ENCODE measurements at regions not wholly inside any gene's neighbourhood (a gene's known extent, or its start where the extent isn't known, plus 50 kb on each side); places are given as distances from the start of the nearest gene placed in this dataset.
A peak's percentile ranks its signal among the peaks of the same experiment; 100 is the strongest.

- ChIA-PET CTCF (interaction anchor here (0.5 to 0.6 kb wide), 3 partner anchors 16 to 436 kb away, joined by 3 to 4 read pairs (median 4); no protein-coding TSS in a partner anchor), POLR2A (interaction anchor here (0.6 kb wide), 1 partner anchor 36 kb away, joined by 3 read pairs; no protein-coding TSS in a partner anchor)
- DNase-seq (ENCODE audit: unreplicated experiment), result no peak
- H3K9me3 Mint-ChIP-seq (ENCODE audit: unreplicated experiment), result no peaks in the 10 kb centered on the region
- H3K27ac Mint-ChIP-seq (ENCODE audit: low read depth, unreplicated experiment), result no peak overlapping the region
- BruUV-seq (replicated peaks), result no TSS peak
- H3K36me3 Mint-ChIP-seq (ENCODE audit: insufficient read depth, unreplicated experiment), result peaks cover 6% of the 10 kb centered on the region
- no peak for TF ChIP-seq CTCF (IDR thresholded peaks at IDR 0.05; ENCODE audit: unreplicated experiment)
- H3K4me3 Mint-ChIP-seq (ENCODE audit: unreplicated experiment), result no peak overlapping the region
- intact Hi-C loops (cut with micrococcal nuclease), result no loop called here
- no peaks in the 10 kb centered on the region for H3K27me3 Mint-ChIP-seq (ENCODE audit: insufficient read depth, unreplicated experiment)
- no peaks in the 10 kb centered on the region for H3K4me1 Mint-ChIP-seq (ENCODE audit: insufficient read depth, unreplicated experiment)
Measured at GRCh38 chr11:28932940-28933339, 824.8 kb downstream of the METTL15 start.

- Mint-ChIP-seq H3K4me1 (ENCODE audit: insufficient read depth, unreplicated experiment) (peaks cover 5% of the 10 kb centered on the region), H3K4me3 (ENCODE audit: unreplicated experiment) (no peak overlapping the region), H3K27me3 (ENCODE audit: insufficient read depth, unreplicated experiment) (no peaks in the 10 kb centered on the region), H3K27ac (ENCODE audit: low read depth, unreplicated experiment) (peak overlapping the region; percentile 34), H3K36me3 (ENCODE audit: insufficient read depth, unreplicated experiment) (no peaks in the 10 kb centered on the region), H3K9me3 (ENCODE audit: unreplicated experiment) (no peaks in the 10 kb centered on the region)
- ChIA-PET POLR2A (interaction anchor here (0.7 kb wide), 1 partner anchor 1221 kb away, joined by 3 read pairs; no protein-coding TSS in a partner anchor), CTCF (interaction anchor here (0.6 to 1.2 kb wide), 2 partner anchors 14 to 26 kb away, joined by 4 read pairs; no protein-coding TSS in a partner anchor)
- TF ChIP-seq CTCF (IDR thresholded peaks at IDR 0.05; ENCODE audit: unreplicated experiment), result no peak
- intact Hi-C loops (cut with micrococcal nuclease), result no loop called here
- BruUV-seq (replicated peaks), result no TSS peak
- peak; percentile 37 for DNase-seq (ENCODE audit: unreplicated experiment)
Measured at GRCh38 chr11:28924004-28924403, 815.8 kb downstream of the METTL15 start.

GRCh38 chr11:28922386-28922981, 814.3 kb downstream of the METTL15 start:
- intact Hi-C loops (cut with micrococcal nuclease), result no loop called here
- ChIA-PET POLR2A (no interaction called here), CTCF (interaction anchor here (0.5 to 0.6 kb wide), 3 partner anchors 22 to 1991 kb away, joined by 3 read pairs; no protein-coding TSS in a partner anchor)
- peaks cover 12% of the 10 kb centered on the region for H3K4me1 Mint-ChIP-seq (ENCODE audit: insufficient read depth, unreplicated experiment)
- no peaks in the 10 kb centered on the region for H3K27me3 Mint-ChIP-seq (ENCODE audit: insufficient read depth, unreplicated experiment)
- H3K36me3 Mint-ChIP-seq (ENCODE audit: insufficient read depth, unreplicated experiment), result no peaks in the 10 kb centered on the region
- DNase-seq (ENCODE audit: unreplicated experiment), result no peak
- no peak overlapping the region for H3K27ac Mint-ChIP-seq (ENCODE audit: low read depth, unreplicated experiment)
- no TSS peak for BruUV-seq (replicated peaks)
- no peak overlapping the region for H3K4me3 Mint-ChIP-seq (ENCODE audit: unreplicated experiment)
- H3K9me3 Mint-ChIP-seq (ENCODE audit: unreplicated experiment), result no peaks in the 10 kb centered on the region
- no peak for TF ChIP-seq CTCF (IDR thresholded peaks at IDR 0.05; ENCODE audit: unreplicated experiment)

GRCh38 chr11:28919194-28919593, 811.0 kb downstream of the METTL15 start:
- peak; percentile 15 for DNase-seq (ENCODE audit: unreplicated experiment)
- H3K4me3 Mint-ChIP-seq (ENCODE audit: unreplicated experiment), result no peak overlapping the region
- peaks cover 12% of the 10 kb centered on the region for H3K4me1 Mint-ChIP-seq (ENCODE audit: insufficient read depth, unreplicated experiment)
- intact Hi-C loops (cut with micrococcal nuclease), result no loop called here
- no TSS peak for BruUV-seq (replicated peaks)
- no peaks in the 10 kb centered on the region for H3K36me3 Mint-ChIP-seq (ENCODE audit: insufficient read depth, unreplicated experiment)
- no peaks in the 10 kb centered on the region for H3K27me3 Mint-ChIP-seq (ENCODE audit: insufficient read depth, unreplicated experiment)
- no peak overlapping the region for H3K27ac Mint-ChIP-seq (ENCODE audit: low read depth, unreplicated experiment)
- CTCF ChIA-PET, result interaction anchor here (0.5 to 1.3 kb wide), 4 partner anchors 13 to 1370 kb away, joined by 3 to 6 read pairs (median 4); no protein-coding TSS in a partner anchor
- no peaks in the 10 kb centered on the region for H3K9me3 Mint-ChIP-seq (ENCODE audit: unreplicated experiment)
- TF ChIP-seq CTCF (IDR thresholded peaks at IDR 0.05; ENCODE audit: unreplicated experiment), result no peak
- POLR2A ChIA-PET, result no interaction called here
